ENCODE measurements at regions not wholly inside any gene's neighbourhood (a gene's known extent, or its start where the extent isn't known, plus 50 kb on each side); places are given as distances from the start of the nearest gene placed in this dataset.

GRCh38 chr11:121950160-121950559 lies 165.9 kb downstream of the BLID start:
- no peak for FAIRE-seq
- no peak for DNase-seq (ENCODE audit: insufficient read length, low spot score)

DNA sequence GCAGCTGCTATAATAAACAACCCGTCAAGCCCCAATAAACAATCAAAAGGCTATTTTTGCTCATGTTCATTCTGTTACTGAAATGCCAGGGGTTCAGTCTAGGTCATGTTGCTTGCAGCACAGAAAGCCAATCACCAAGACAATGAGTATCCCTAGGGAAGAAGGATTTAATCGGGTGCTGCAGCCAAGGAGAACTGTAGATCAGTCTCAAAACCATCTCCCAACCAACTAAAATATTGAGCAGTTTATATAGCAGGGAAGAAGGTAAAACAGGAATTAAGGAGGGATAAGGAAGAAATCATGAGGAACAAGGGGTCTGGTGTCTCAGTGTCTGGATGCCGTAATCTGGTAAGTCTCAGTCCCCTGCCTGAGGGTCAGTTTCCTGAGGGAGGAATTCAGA lies 169.5 kb downstream of the BLID start:
- DNase-seq (ENCODE audit: insufficient read length, low spot score) (no peak), FAIRE-seq (no peak)

- FAIRE-seq = no peak
Observed at GRCh38 chr11:121944556-121945230, 171.3 kb downstream of the BLID start.

GRCh38 chr11:121938076-121938475 lies 177.9 kb downstream of the BLID start:
- FAIRE-seq = no peak
- DNase-seq (ENCODE audit: insufficient read length, low spot score) = no peak

More at GRCh38 chr11:121944556-121945230, 171.3 kb downstream of the BLID start:
- no peak for DNase-seq (ENCODE audit: insufficient read length, low spot score)

DNA sequence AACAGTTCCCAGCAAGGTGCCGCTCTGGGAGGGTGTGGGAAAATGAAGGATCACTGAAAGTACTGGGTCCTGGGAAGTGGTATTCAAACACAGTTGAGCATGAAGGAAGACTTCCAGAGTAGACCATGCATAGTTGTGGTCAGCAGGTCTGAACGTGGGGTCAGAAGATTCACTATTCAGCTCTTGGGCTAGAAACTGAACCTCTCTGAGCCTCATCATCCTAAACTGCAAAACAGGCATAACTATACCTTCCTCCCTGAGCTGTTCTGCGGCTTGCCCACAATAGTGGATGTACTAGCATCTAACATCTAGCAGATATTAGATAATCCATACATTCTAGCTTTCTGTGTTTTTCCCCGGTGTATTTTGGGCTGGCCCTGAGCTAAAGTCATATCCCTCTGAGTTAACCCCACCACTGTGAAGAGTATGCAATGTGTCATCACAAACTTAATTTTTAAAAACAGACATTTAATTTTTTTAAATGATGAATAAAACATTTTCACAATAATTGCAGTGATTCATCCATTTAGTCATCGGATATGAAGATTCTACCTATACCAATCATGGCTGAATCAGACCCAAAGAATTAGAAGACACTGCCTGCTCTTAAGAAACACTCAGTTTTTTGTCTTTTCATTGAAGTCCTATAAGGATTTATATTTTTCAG lies 179.1 kb downstream of the BLID start:
- FAIRE-seq = no peak
- no peak for DNase-seq (ENCODE audit: insufficient read length, low spot score)

- DNase-seq (ENCODE audit: insufficient read length, low spot score) = no peak
- no peak for FAIRE-seq
Observed at GRCh38 chr11:121936370-121936769, 179.6 kb downstream of the BLID start.

DNA sequence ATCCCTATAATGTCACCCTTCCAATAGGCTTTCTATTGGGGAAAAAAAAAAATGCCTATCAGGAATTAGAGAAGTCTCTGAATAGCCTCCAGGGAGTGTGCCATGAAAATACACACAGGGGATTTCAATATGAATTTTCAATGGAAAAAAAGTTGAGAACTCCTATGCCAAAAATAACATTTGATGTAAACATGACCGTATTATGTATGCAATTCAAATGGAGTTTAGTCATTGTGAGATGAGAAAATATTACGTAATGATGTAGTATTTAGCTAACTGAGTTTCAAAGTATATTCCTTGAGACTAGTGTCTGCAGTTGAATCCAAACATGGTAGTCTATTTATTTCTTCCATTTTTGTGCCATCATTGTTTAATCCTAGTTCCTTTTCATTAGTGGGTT lies 182.3 kb downstream of the BLID start:
- FAIRE-seq = no peak
- no peak for DNase-seq (ENCODE audit: insufficient read length, low spot score)

GRCh38 chr11:121933294-121933693 lies 182.7 kb downstream of the BLID start:
- no peak for FAIRE-seq
- no peak for DNase-seq (ENCODE audit: insufficient read length, low spot score)

- FAIRE-seq (no peak), DNase-seq (ENCODE audit: insufficient read length, low spot score) (no peak)
Observed at GRCh38 chr11:121932646-121933185, 183.3 kb downstream of the BLID start.

- FAIRE-seq = no peak
Observed at GRCh38 chr11:121931748-121932352, 184.2 kb downstream of the BLID start.

DNA sequence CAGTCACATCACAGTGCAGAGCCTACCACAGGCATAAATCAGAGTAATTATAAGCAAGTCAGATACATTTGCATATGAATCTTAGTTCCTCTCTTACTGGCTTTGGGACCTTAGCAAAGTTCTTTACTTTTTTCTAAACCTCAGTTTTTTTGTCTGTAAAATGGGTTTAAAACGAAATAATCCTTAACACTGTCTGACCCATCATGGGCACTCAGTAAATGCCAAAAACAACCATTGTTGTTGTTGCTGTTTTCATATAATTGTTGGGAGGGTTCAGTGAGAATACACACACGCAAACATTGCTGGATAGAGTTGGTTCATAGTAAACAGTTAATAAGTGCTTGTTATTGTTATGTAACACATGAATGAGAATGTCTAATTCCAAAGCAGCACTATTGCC lies 184.9 kb downstream of the BLID start:
- DNase-seq (ENCODE audit: insufficient read length, low spot score) (no peak), FAIRE-seq (no peak)

More at GRCh38 chr11:121931748-121932352, 184.2 kb downstream of the BLID start:
- no peak for DNase-seq (ENCODE audit: insufficient read length, low spot score)

DNA sequence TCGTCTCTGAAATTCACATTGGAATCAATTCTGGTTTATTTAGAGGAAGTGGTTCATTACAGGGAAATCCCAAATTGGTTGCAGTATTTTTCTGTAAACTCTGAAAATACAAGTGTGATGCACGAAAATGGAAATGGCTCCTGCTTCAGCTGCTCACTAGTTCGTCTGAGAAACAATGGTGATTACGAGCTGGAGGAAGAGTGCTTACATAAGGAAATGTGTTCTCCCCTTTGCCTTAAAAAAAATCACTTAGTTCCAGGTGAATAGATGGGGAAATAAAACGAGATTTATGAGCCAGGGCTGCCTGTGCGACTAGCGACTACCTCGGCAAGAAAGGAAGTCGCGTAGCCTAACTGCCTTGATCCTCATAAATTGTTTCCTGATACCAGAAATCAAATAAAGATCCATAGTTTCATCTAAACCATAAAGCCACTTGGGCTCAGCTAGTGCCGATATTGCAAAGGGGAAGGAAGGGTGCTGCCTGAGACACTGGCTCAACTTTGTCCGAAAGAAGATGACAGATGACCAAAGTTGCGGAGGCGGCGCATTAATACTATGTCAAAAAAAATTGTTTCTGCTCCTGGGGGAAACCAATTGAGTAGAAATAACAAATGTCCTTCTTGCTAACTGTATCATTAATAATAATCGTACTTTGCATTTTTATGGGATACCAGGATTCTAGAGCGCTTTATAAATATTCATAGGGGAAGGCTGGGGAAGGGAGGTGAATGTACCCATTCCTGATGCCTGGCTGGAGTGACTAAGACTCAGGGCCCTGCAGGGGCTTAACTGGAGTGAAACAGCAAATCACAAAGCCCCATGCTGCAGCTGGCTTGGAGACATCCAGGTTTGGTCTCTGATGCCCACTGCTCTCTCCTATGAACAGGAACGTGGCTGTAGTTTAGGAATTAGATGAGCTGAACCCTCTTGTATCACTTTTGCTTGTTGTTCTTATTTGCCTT lies 185.7 kb downstream of the BLID start:
- FAIRE-seq (no peak), DNase-seq (ENCODE audit: insufficient read length, low spot score) (no peak)

DNA sequence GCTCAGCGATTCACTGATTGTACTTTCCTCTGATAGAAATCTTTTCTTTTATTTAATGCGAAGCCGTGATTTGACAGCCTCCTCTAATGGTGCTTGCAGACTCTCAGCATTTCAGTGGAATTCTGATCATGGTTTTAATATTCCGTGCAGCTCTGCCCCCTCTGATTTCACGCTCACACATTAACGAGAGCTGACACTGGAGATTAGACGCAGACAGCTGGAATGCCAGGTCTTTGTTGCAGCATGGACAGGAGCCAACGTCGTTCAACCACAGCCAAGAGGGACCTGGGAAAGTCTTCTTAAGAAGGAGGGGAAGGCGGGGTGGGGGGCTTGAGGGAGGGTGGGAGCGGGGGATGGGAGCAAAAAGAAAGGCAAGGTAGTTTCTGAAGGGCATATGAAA lies 186.4 kb downstream of the BLID start:
- no peak for FAIRE-seq
- no peak for DNase-seq (ENCODE audit: insufficient read length, low spot score)

DNA sequence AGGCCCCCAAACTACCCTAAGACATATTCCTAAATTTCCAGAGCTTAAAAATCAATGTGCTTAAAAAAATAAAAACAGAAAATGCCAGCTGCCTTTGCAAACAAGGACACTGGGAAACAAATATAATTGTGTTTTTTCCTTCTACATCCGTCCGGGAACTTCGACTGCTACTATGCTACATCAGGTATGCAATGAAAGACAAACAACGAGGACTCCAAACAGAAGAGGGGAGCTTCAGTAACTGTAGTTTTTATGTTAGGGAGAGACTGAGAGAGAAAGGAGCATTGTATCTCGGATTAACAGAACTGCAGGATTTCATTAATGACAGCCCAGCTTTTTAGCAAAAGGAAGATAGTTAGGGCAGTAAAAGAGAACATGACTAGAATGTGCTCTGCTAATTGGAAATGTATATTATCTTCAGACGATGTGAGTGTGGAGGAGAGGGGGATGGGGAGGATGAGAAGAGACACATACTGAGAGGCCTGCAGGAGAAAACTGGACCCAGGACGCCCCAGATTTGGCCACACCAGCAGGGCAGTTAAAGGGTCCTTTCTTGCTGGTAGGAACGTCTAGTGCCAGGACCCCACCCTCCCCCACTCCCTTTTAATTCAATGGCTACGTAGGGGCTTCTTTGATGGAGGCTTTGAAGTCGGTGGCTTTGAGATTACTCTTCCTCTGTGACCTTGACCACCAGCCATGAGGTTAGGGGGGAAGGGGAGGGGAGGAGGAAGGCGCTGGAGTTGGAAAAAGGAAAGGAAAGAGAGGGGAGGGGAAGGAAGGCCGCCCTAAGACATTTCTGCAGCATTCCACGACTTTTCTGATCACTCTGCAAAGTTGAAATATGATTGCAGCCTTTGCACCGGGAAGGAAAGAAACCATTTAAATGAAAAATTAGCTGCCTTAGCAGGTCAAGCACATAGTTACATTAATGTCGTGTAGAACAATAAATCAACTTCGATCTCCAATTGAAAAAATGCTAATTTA lies 187.1 kb downstream of the BLID start:
- FAIRE-seq = no peak
- DNase-seq (ENCODE audit: insufficient read length, low spot score) = no peak

- DNase-seq (ENCODE audit: insufficient read length, low spot score) (no peak), FAIRE-seq (no peak)
Observed at GRCh38 chr11:121927789-121928188, 188.2 kb downstream of the BLID start.

DNA sequence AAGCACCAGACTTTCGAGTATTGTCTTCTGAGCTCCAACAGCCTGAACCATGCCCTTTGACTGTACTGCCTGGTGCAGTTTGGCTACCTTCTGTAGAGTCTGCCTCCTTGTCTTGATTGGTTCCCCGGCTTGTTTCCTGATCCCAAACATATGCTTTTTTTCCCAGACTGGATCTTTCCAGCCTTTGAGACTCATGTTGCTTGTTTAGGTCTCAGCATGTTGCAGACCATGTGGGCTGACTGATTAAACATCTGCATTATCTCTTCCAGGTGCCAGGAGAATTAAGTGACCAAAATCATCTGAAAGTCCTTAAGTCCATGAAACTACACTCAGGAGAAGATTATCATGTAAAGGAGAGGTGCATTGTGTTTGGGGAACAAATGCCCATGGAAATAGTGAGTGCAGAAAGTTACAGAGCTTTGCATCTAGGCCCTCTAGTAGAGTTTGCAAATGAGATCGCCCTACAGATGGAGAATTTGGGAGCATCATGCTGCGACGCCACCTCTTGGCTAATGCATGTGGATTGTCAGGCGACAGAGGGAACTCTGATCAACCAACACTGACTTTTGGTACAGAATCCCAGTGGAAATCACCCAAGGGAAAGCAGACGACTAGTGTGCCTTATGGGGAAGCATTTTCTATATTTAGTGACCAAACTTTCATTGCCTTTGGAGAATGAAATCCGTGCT lies 188.8 kb downstream of the BLID start:
- DNase-seq (ENCODE audit: insufficient read length, low spot score) (no peak), FAIRE-seq (no peak)

GRCh38 chr11:121924191-121924590 lies 191.8 kb downstream of the BLID start:
- FAIRE-seq = no peak

GRCh38 chr11:121917482-121917881 lies 198.5 kb downstream of the BLID start:
- DNase-seq (ENCODE audit: insufficient read length, low spot score) (no peak), FAIRE-seq (no peak)

More at GRCh38 chr11:121924191-121924590, 191.8 kb downstream of the BLID start:
- no peak for DNase-seq (ENCODE audit: insufficient read length, low spot score)

- DNase-seq (ENCODE audit: insufficient read length, low spot score) = no peak
- no peak for FAIRE-seq
Observed at GRCh38 chr11:121914508-121915059, 201.4 kb downstream of the BLID start.
